Lung (tissue), 11 donors: ENCODE measurements at regions not wholly inside any gene's neighbourhood (a gene's known extent, or its start where the extent isn't known, plus 50 kb on each side); places are given as distances from the start of the nearest gene placed in this dataset.

ENCODE experiments used
- ATAC-seq: fragments of 200-7000 bp; cut with Tn5 transposase; one replicate; pipeline ENCODE4 v1.9.1; 2020; ENCODE audit warnings: moderate number of reproducible peaks; ENCODE audit not compliant: insufficient read depth, low FRiP score
- DNase-seq, 3 donors: peaks; one replicate each; pipeline ENCODE4 v3.0.0-alpha.2; 2013 to 2017
- H3K27ac ChIP-seq, 2 donors: one replicate each; pipeline ENCODE4 v1.5.1; 2013; ENCODE audit warnings: mild to moderate bottlenecking in 2 of 2, moderate library complexity in 2 of 2, control low read depth in 1 of 2, inconsistent platforms in 1 of 2, low read depth in 1 of 2, low read length in 1 of 2
- H3K27me3 ChIP-seq, 3 donors: one replicate each; pipeline ENCODE4 v1.5.1; 2013; ENCODE audit warnings: low read length in 2 of 3; ENCODE audit not compliant: control insufficient read depth in 3 of 3, insufficient read depth in 3 of 3
- H3K36me3 ChIP-seq, 4 donors: one replicate each; pipeline ENCODE4 v1.5.1; 2013; ENCODE audit warnings: low read length in 4 of 4, mild to moderate bottlenecking in 1 of 4, moderate library complexity in 1 of 4; ENCODE audit not compliant: control insufficient read depth in 4 of 4, insufficient read depth in 4 of 4
- H3K4me1 ChIP-seq, 5 donors: one replicate each; pipeline ENCODE4 v1.5.1; 2013; ENCODE audit warnings: low read length in 5 of 5, mild to moderate bottlenecking in 2 of 5, moderate library complexity in 1 of 5; ENCODE audit not compliant: control insufficient read depth in 5 of 5, insufficient read depth in 5 of 5
- H3K4me3 ChIP-seq: one replicate; pipeline ENCODE4 v1.5.1; 2013; ENCODE audit warnings: mild to moderate bottlenecking, control low read depth, moderate library complexity
- H3K9ac ChIP-seq, 2 donors: one replicate each; pipeline ENCODE4 v1.5.1; 2013; ENCODE audit warnings: low read length in 2 of 2, control low read depth in 1 of 2; ENCODE audit not compliant: insufficient read depth in 1 of 2
- H3K9me3 ChIP-seq, 4 donors: one replicate each; pipeline ENCODE4 v1.5.1; 2013; ENCODE audit warnings: low read length in 3 of 4, mild to moderate bottlenecking in 1 of 4, moderate library complexity in 1 of 4; ENCODE audit not compliant: control insufficient read depth in 4 of 4, insufficient read depth in 3 of 4
- WGBS, 2 donors: extraction: QIAGEN DNeasy Blood & Tissue Kit; methylation state at CpG; one replicate each; pipeline ENCODE4 v1.1.7; 2013; 5-methylcytosine and 5-hydroxymethylcytosine counted together
- TF ChIP-seq, protein P1 (sequence below): IDR thresholded peaks from 2 replicates; pipeline ENCODE4 v1.5.1; 2012; ENCODE audit warnings: mild to moderate bottlenecking; ENCODE audit errors: control extremely low read depth, extremely low read depth
- donor health status: control.
- donor health status: control.
- donor health status: Bipolar disorder and iron deficiency.
- donor health status: healthy.
- donor health status: DM: yes; HTN: yes; CAD: no.

DNA sequence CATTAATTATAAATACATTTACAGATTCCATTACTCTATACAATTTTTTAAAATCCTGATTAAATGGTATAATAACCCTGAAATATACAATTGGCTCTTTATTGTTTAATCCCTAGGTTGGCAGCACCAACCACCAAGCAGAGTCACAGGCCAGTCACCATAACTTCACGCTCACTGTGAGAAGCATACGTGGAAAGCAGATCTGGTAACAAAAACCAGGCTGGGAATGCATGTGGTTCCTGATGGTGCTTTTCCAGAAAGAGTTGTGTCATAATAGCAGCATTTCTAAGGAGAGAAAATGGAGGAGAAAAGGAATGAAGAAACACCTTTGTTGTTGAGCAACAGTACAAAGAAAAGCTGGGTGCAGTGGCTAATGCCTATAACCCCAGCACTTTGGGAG is 66.1 kb downstream of the SIX6 start:
- no peak for DNase-seq
- Histone ChIP-seq H3K4me3 (no peak overlapping the region), H3K27me3 (no peaks in the 10 kb centered on the region), H3K9me3 (no peaks in the 10 kb centered on the region), H3K9ac (no peak overlapping the region), H3K36me3 (no peaks in the 10 kb centered on the region), H3K4me1 (no peaks in the 10 kb centered on the region), H3K27ac (no peak overlapping the region)
- TF ChIP-seq, protein P1, sequence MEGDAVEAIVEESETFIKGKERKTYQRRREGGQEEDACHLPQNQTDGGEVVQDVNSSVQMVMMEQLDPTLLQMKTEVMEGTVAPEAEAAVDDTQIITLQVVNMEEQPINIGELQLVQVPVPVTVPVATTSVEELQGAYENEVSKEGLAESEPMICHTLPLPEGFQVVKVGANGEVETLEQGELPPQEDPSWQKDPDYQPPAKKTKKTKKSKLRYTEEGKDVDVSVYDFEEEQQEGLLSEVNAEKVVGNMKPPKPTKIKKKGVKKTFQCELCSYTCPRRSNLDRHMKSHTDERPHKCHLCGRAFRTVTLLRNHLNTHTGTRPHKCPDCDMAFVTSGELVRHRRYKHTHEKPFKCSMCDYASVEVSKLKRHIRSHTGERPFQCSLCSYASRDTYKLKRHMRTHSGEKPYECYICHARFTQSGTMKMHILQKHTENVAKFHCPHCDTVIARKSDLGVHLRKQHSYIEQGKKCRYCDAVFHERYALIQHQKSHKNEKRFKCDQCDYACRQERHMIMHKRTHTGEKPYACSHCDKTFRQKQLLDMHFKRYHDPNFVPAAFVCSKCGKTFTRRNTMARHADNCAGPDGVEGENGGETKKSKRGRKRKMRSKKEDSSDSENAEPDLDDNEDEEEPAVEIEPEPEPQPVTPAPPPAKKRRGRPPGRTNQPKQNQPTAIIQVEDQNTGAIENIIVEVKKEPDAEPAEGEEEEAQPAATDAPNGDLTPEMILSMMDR: no peak
- no peak for ATAC-seq
- 93 to 98% methylated on average over 2 of the region's 2 CpGs for WGBS, 2 donors

DNA sequence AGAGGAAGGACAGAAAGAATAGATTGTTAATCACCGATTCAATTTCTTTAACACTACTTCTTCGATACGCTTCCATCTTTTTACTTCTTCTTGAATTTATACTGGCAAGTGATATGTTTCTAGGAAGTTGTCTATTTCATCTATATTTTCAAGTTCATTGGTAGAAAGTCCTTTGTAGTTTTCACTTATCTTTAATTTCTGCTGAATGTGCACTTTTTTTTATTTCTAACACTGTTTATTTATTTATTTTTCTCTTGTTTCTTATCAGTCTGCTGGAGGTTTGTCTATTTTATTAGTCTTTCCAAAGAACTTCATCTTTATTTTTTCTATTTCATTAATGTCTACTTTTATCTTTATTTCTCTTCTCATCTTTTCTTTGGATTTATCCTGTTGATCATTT is 63.6 kb downstream of the SIX1 start:
- ATAC-seq: no peak
- Histone ChIP-seq H3K4me3 (no peak overlapping the region), H3K9me3 (no peaks in the 10 kb centered on the region), H3K27ac (no peak overlapping the region), H3K27me3 (no peaks in the 10 kb centered on the region), H3K4me1 (no peaks in the 10 kb centered on the region), H3K9ac (no peak overlapping the region), H3K36me3 (no peaks in the 10 kb centered on the region)
- TF ChIP-seq, protein P1: no peak
- 95 to 97% methylated on average over 3 of the region's 3 CpGs for WGBS, 2 donors
- no peak for DNase-seq

GRCh38 chr14:60589442-60589841 is 59.8 kb downstream of the SIX1 start:
- ATAC-seq (no peak), DNase-seq (no peak)
- no peak overlapping the region for H3K4me3 ChIP-seq
- 95 to 96% methylated on average over 1 of the region's 1 CpG for WGBS, 2 donors
- no peak overlapping the region for H3K9ac ChIP-seq
- no peaks in the 10 kb centered on the region for H3K27me3 ChIP-seq
- no peaks in the 10 kb centered on the region for H3K4me1 ChIP-seq
- H3K27ac ChIP-seq: no peak overlapping the region
- no peaks in the 10 kb centered on the region for H3K36me3 ChIP-seq
- H3K9me3 ChIP-seq: no peaks in the 10 kb centered on the region
- TF ChIP-seq, protein P1: no peak

DNA sequence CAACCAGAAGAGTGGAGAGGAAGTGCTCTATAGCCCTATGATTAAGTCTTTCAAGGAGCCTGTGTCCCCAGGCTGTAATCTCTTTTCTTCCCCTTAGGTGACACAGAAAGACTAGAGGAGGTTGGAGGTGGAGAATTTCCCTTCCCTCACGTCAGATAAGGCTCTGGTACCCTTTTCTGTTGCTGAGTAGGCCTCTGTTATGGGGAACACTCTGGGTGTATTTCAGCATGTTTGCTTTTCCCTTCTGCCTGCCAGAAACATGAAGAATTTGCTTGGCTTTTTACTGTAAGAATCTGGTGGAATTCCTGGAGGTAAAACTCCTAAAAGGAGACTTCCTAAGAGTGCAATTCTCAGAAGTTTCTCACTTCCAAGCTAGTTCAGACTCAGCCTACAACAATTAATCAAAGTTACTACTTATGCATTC is 58.3 kb downstream of the SIX1 start:
- WGBS, 2 donors: 43 to 61% methylated on average over 1 of the region's 1 CpG
- Histone ChIP-seq H3K27ac (no peak overlapping the region), H3K36me3 (no peaks in the 10 kb centered on the region)

More for the DNA sequence above, 58.3 kb downstream of the SIX1 start:
- no peaks in the 10 kb centered on the region for H3K9me3 ChIP-seq
- no peaks in the 10 kb centered on the region for H3K27me3 ChIP-seq
- H3K4me1 ChIP-seq: no peaks in the 10 kb centered on the region
- peak; percentile 14 to 70 (median 36) for DNase-seq
- no peak for ATAC-seq
- H3K9ac ChIP-seq: no peak overlapping the region
- H3K4me3 ChIP-seq: no peak overlapping the region
- TF ChIP-seq, protein P1: no peak
